ENCODE measurements at regions not wholly inside any gene's neighbourhood (a gene's known extent, or its start where the extent isn't known, plus 50 kb on each side); places are given as distances from the start of the nearest gene placed in this dataset.

DNA sequence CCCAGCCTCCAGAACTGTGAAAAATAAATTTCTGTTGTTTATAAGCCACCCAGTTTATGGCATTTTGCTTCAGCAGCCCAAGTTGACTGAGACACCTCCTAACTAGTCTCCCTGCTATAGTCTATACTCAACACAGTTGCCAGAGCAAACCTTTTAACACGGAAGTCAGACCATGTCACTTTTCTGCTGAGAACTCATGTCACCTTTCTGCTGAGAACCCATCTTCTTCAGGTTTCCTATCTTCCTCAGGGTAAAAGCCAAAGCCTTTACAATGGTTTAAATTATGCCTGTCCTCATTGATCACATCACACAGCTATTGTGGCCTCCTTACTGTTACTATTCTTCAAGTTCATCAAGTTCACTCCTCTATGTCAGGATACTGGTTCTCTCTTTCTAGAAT is 74.3 kb upstream of the SOX6 start:
- H3K9me2 ChIP-seq (ENCODE audit: insufficient read depth): no peaks in the 10 kb centered on the region
- no peak overlapping the region for H3K4me2 ChIP-seq (ENCODE audit: low read length)
- BruUV-seq (replicated peaks): no TSS peak
- DNase-seq (ENCODE audit: low read depth, low spot score): no peak
- no peaks in the 10 kb centered on the region for H3K4me1 ChIP-seq (ENCODE audit: control insufficient read depth in 1 of 2, insufficient read depth in 2 of 2, low read length in 2 of 2)
- POLR2A ChIA-PET: no interaction called here
- TF ChIP-seq CBX3 (IDR thresholded peaks at IDR 0.05; ENCODE audit: low read depth): no peak
- no peak for TF ChIP-seq CEBPB (IDR thresholded peaks at IDR 0.05; ENCODE audit: low read depth)
- no peak for TF ChIP-seq SRF (IDR thresholded peaks at IDR 0.05; ENCODE audit: low read depth)
- TF ChIP-seq, protein P1, sequence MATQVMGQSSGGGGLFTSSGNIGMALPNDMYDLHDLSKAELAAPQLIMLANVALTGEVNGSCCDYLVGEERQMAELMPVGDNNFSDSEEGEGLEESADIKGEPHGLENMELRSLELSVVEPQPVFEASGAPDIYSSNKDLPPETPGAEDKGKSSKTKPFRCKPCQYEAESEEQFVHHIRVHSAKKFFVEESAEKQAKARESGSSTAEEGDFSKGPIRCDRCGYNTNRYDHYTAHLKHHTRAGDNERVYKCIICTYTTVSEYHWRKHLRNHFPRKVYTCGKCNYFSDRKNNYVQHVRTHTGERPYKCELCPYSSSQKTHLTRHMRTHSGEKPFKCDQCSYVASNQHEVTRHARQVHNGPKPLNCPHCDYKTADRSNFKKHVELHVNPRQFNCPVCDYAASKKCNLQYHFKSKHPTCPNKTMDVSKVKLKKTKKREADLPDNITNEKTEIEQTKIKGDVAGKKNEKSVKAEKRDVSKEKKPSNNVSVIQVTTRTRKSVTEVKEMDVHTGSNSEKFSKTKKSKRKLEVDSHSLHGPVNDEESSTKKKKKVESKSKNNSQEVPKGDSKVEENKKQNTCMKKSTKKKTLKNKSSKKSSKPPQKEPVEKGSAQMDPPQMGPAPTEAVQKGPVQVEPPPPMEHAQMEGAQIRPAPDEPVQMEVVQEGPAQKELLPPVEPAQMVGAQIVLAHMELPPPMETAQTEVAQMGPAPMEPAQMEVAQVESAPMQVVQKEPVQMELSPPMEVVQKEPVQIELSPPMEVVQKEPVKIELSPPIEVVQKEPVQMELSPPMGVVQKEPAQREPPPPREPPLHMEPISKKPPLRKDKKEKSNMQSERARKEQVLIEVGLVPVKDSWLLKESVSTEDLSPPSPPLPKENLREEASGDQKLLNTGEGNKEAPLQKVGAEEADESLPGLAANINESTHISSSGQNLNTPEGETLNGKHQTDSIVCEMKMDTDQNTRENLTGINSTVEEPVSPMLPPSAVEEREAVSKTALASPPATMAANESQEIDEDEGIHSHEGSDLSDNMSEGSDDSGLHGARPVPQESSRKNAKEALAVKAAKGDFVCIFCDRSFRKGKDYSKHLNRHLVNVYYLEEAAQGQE (IDR thresholded peaks at IDR 0.05; ENCODE audit: low read depth): no peak
- no peak for TF ChIP-seq SIN3A (IDR thresholded peaks at IDR 0.05; ENCODE audit: low read depth)
- TF ChIP-seq, protein P2, sequence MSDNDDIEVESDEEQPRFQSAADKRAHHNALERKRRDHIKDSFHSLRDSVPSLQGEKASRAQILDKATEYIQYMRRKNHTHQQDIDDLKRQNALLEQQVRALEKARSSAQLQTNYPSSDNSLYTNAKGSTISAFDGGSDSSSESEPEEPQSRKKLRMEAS (IDR thresholded peaks at IDR 0.05): no peak
- no peak for TF ChIP-seq ZNF274 (IDR thresholded peaks at IDR 0.05; ENCODE audit: low read depth, low read length)
- TF ChIP-seq, protein P3, sequence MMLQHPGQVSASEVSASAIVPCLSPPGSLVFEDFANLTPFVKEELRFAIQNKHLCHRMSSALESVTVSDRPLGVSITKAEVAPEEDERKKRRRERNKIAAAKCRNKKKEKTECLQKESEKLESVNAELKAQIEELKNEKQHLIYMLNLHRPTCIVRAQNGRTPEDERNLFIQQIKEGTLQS (IDR thresholded peaks at IDR 0.05): no peak
- TF ChIP-seq RAD21 (IDR thresholded peaks at IDR 0.05; ENCODE audit: low read depth): no peak
- TF ChIP-seq, protein P4, sequence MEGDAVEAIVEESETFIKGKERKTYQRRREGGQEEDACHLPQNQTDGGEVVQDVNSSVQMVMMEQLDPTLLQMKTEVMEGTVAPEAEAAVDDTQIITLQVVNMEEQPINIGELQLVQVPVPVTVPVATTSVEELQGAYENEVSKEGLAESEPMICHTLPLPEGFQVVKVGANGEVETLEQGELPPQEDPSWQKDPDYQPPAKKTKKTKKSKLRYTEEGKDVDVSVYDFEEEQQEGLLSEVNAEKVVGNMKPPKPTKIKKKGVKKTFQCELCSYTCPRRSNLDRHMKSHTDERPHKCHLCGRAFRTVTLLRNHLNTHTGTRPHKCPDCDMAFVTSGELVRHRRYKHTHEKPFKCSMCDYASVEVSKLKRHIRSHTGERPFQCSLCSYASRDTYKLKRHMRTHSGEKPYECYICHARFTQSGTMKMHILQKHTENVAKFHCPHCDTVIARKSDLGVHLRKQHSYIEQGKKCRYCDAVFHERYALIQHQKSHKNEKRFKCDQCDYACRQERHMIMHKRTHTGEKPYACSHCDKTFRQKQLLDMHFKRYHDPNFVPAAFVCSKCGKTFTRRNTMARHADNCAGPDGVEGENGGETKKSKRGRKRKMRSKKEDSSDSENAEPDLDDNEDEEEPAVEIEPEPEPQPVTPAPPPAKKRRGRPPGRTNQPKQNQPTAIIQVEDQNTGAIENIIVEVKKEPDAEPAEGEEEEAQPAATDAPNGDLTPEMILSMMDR (IDR thresholded peaks at IDR 0.05 in 2 of 3, conservative IDR thresholded peaks at IDR 0.05 in 1 of 3; ENCODE audit: borderline replicate concordance in 1 of 3, insufficient read depth in 1 of 3, low read depth in 2 of 3, low read length in 2 of 3): no peak
- no peak for TF ChIP-seq EZH2 (IDR thresholded peaks at IDR 0.05)
- no peak for TF ChIP-seq POLR2A (IDR thresholded peaks at IDR 0.05; ENCODE audit: borderline replicate concordance, extremely low read depth, insufficient read depth, insufficient read length)
- no peak for TF ChIP-seq SP1 (IDR thresholded peaks at IDR 0.05; ENCODE audit: low read depth)
- no peak for TF ChIP-seq ELF1 (IDR thresholded peaks at IDR 0.05; ENCODE audit: borderline replicate concordance, low read depth)
- no peak for TF ChIP-seq FOSL1 (IDR thresholded peaks at IDR 0.05; ENCODE audit: low read depth)
- ATAC-seq: no peak
- CTCF ChIA-PET: no interaction called here
- no peaks in the 10 kb centered on the region; the same call in 1 of the 2 replicates for H3K27me3 ChIP-seq (ENCODE audit: insufficient read depth, low read length)
- no peak overlapping the region for H2AFZ ChIP-seq (ENCODE audit: low read depth, low read length, poor library complexity, severe bottlenecking)
- H3K9me3 ChIP-seq (ENCODE audit: control insufficient read depth in 1 of 2, insufficient read depth in 1 of 2, low read depth in 1 of 2, low read length in 2 of 2): no peaks in the 10 kb centered on the region
- RAD21 ChIA-PET (ENCODE audit: low non-redundant PET in 1 of 2, low total read pairs in 2 of 2, uncharacterized antibody in 2 of 2, unreplicated experiment in 2 of 2): no interaction called here
- intact Hi-C loops (cut with micrococcal nuclease): no loop called here
- no peaks in the 10 kb centered on the region for H4K20me1 ChIP-seq (ENCODE audit: insufficient read depth)
- no peak overlapping the region for H3K27ac ChIP-seq (ENCODE audit: low read depth, low read length)
- no peak overlapping the region for H3K4me3 ChIP-seq (replicated peaks in 1 of 2; ENCODE audit: low read depth in 1 of 2, low read length in 2 of 2)
- H3K9ac ChIP-seq (ENCODE audit: low read length): no peak overlapping the region
- no peaks in the 10 kb centered on the region for H3K79me2 ChIP-seq (ENCODE audit: insufficient read depth, low read length)
- no peaks in the 10 kb centered on the region for H3K36me3 ChIP-seq (ENCODE audit: control insufficient read depth in 1 of 2, insufficient read depth in 2 of 2, low read length in 2 of 2)

Data from HCT116 (cell line).